HL-60 (cell line): ENCODE measurements at regions not wholly inside any gene's neighbourhood (a gene's known extent, or its start where the extent isn't known, plus 50 kb on each side); places are given as distances from the start of the nearest gene placed in this dataset.

Experiments used
- GABPA ChIP-seq: IDR thresholded peaks from 2 replicates; pipeline ENCODE4 v1.6.1; 2012; ENCODE audit warnings: low read depth
- POLR2AphosphoS5 ChIP-seq: IDR thresholded peaks from 2 replicates; pipeline ENCODE4 v1.6.1; 2012; ENCODE audit warnings: low read depth
- SPI1 ChIP-seq: IDR thresholded peaks from 2 replicates; pipeline ENCODE4 v1.6.1; 2012; ENCODE audit warnings: low read depth, mild to moderate bottlenecking, borderline replicate concordance
- TF ChIP-seq, protein P1 (sequence below): IDR thresholded peaks from one replicate; pipeline ENCODE4 v1.5.1; 2011; ENCODE audit warnings: low read length, control low read depth, inconsistent platforms; ENCODE audit not compliant: insufficient read depth

DNA sequence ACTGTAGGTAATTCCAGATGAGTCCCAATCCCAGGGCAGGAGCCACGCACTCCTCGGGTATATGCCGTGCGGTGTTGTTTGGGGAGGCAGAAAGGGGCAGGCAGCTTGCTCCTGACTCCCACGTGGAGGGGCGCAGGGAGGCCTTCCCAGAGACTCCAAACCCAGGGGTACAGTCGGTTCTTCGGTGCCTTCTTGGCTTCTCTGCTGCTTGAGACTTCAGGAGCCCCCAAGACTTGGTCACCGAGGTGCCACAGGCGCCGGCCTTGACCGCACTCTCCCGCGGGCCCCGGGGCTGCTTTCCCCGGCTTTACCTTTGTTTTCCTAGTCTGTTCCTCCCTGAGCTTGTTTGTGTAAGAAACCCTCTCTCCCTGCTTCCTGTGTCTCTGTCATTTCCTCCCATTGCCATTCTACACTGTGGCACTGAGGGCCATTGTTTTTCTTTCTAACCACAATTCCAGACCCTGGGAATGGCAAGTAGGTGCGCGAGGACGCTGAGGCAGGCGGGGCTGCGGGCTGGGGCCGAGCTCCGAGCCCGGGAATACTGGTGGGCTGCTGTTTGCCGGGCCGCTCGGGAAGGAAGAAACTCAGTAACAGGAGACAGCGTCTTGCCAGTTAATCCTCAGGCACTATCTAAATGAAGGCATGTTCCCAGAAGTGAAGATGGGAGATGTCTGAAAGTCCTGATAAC is 215.6 kb upstream of the HEY2 start:
- TF ChIP-seq, protein P1, sequence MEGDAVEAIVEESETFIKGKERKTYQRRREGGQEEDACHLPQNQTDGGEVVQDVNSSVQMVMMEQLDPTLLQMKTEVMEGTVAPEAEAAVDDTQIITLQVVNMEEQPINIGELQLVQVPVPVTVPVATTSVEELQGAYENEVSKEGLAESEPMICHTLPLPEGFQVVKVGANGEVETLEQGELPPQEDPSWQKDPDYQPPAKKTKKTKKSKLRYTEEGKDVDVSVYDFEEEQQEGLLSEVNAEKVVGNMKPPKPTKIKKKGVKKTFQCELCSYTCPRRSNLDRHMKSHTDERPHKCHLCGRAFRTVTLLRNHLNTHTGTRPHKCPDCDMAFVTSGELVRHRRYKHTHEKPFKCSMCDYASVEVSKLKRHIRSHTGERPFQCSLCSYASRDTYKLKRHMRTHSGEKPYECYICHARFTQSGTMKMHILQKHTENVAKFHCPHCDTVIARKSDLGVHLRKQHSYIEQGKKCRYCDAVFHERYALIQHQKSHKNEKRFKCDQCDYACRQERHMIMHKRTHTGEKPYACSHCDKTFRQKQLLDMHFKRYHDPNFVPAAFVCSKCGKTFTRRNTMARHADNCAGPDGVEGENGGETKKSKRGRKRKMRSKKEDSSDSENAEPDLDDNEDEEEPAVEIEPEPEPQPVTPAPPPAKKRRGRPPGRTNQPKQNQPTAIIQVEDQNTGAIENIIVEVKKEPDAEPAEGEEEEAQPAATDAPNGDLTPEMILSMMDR, result no peak
- TF ChIP-seq POLR2AphosphoS5 (no peak), SPI1 (no peak), GABPA (no peak)
